Trophoblast cell (in vitro differentiated cells and primary cell): ENCODE measurements at regions not wholly inside any gene's neighbourhood (a gene's known extent, or its start where the extent isn't known, plus 50 kb on each side); places are given as distances from the start of the nearest gene placed in this dataset.

Source experiments
- DNase-seq, 2 donors: peaks; one replicate each; pipeline ENCODE4 v3.0.0-alpha.2; 2016
- H2AFZ ChIP-seq: 2 replicates; pipeline ENCODE4 v1.6.1; 2013; ENCODE audit warnings: low read length, moderate library complexity, mild to moderate bottlenecking; ENCODE audit not compliant: insufficient read depth, poor library complexity
- H2AK5ac ChIP-seq: 2 replicates; pipeline ENCODE4 v1.6.1; 2013; ENCODE audit warnings: mild to moderate bottlenecking, low read length
- H2BK120ac ChIP-seq: 2 replicates; pipeline ENCODE4 v1.6.1; 2013; ENCODE audit warnings: low read length, mild to moderate bottlenecking, moderate library complexity; ENCODE audit not compliant: insufficient read depth, poor library complexity
- H2BK12ac ChIP-seq: 2 replicates; pipeline ENCODE4 v1.6.1; 2013; ENCODE audit warnings: mild to moderate bottlenecking, low read length, moderate library complexity
- H2BK5ac ChIP-seq: 2 replicates; pipeline ENCODE4 v1.6.1; 2013; ENCODE audit warnings: low read length, low read depth, moderate library complexity, mild to moderate bottlenecking; ENCODE audit not compliant: poor library complexity
- H3K14ac ChIP-seq: 2 replicates; pipeline ENCODE4 v1.6.1; 2013; ENCODE audit warnings: mild to moderate bottlenecking, low read length
- H3K18ac ChIP-seq: 2 replicates; pipeline ENCODE4 v1.6.1; 2013; ENCODE audit warnings: mild to moderate bottlenecking, low read length
- H3K23ac ChIP-seq: 2 replicates; pipeline ENCODE4 v1.6.1; 2013; ENCODE audit warnings: low read length
- H3K27ac ChIP-seq: 2 replicates; pipeline ENCODE4 v1.5.1; 2013; ENCODE audit warnings: low read depth, mild to moderate bottlenecking, inconsistent platforms, low read length, moderate library complexity
- H3K27me3 ChIP-seq: 2 replicates; pipeline ENCODE4 v1.6.1; 2013; ENCODE audit warnings: inconsistent platforms, mild to moderate bottlenecking, low read length, moderate library complexity; ENCODE audit not compliant: insufficient read depth
- H3K36me3 ChIP-seq, 2 experiments: 1 replicate in 1 of 2; 2 replicates in 1 of 2; pipeline ENCODE4 v1.6.1; 2013; ENCODE audit warnings: low read length in 2 of 2, mild to moderate bottlenecking in 2 of 2, moderate library complexity in 1 of 2; ENCODE audit not compliant: insufficient read depth in 2 of 2, control insufficient read depth in 1 of 2
- H3K4ac ChIP-seq: 2 replicates; pipeline ENCODE4 v1.6.1; 2013; ENCODE audit warnings: low read depth, mild to moderate bottlenecking, low read length, moderate library complexity
- H3K4me1 ChIP-seq, 2 experiments: 1 replicate in 1 of 2; 2 replicates in 1 of 2; pipeline ENCODE4 v1.6.1; 2013; ENCODE audit warnings: low read length in 2 of 2, mild to moderate bottlenecking in 2 of 2, moderate library complexity in 1 of 2; ENCODE audit not compliant: insufficient read depth in 2 of 2, control insufficient read depth in 1 of 2
- H3K4me2 ChIP-seq: 2 replicates; pipeline ENCODE4 v1.6.1; 2013; ENCODE audit warnings: inconsistent platforms, mild to moderate bottlenecking, low read length, moderate library complexity
- H3K4me3 ChIP-seq: 2 replicates; pipeline ENCODE4 v1.5.1; 2013; ENCODE audit warnings: mild to moderate bottlenecking, low read depth, low read length, inconsistent platforms
- H3K79me1 ChIP-seq: one replicate; pipeline ENCODE4 v1.6.1; 2013; ENCODE audit warnings: low read length
- H3K79me2 ChIP-seq: 2 replicates; pipeline ENCODE4 v1.6.1; 2013; ENCODE audit warnings: low read length, mild to moderate bottlenecking; ENCODE audit not compliant: control insufficient read depth, insufficient read depth, poor library complexity
- H3K9ac ChIP-seq: 2 replicates; pipeline ENCODE4 v1.6.1; 2013; ENCODE audit warnings: mild to moderate bottlenecking, low read length
- H3K9me3 ChIP-seq: 2 replicates; pipeline ENCODE4 v1.6.1; 2013; ENCODE audit warnings: low read depth, mild to moderate bottlenecking, control low read depth, inconsistent platforms, low read length; ENCODE audit not compliant: insufficient read depth
- H4K12ac ChIP-seq: 2 replicates; pipeline ENCODE4 v1.6.1; 2013; ENCODE audit warnings: low read depth, mild to moderate bottlenecking, low read length, moderate library complexity
- H4K8ac ChIP-seq: 2 replicates; pipeline ENCODE4 v1.6.1; 2013; ENCODE audit warnings: low read depth, mild to moderate bottlenecking, low read length, moderate library complexity
- H4K91ac ChIP-seq: one replicate; pipeline ENCODE4 v1.6.1; 2013; ENCODE audit warnings: low read depth, mild to moderate bottlenecking, low read length, moderate library complexity
- WGBS: extraction: QIAGEN DNeasy Blood & Tissue Kit; methylation state at CpG from one replicate; pipeline ENCODE4 v1.1.7; 2013; ENCODE audit warnings: missing lambda C conversion rate; ENCODE audit not compliant: insufficient read length, insufficient coverage; ENCODE audit errors: extremely low coverage; 5-methylcytosine and 5-hydroxymethylcytosine counted together

GRCh38 chr11:19311308-19312030 is 70.7 kb upstream of the E2F8 start:
- Histone ChIP-seq H4K12ac (no peak overlapping the region), H3K9me3 (no peaks in the 10 kb centered on the region), H3K4ac (no peak overlapping the region), H3K4me2 (no peak overlapping the region), H4K8ac (no peak overlapping the region), H3K14ac (no peak overlapping the region), H2BK5ac (no peak overlapping the region), H3K18ac (no peak overlapping the region), H2AFZ (no peak overlapping the region), H2BK12ac (no peak overlapping the region), H3K9ac (no peak overlapping the region), H3K36me3 (no peaks in the 10 kb centered on the region), H3K27ac (no peak overlapping the region), H2BK120ac (no peak overlapping the region), H3K23ac (no peak overlapping the region), H2AK5ac (no peak overlapping the region), H3K79me1 (no peaks in the 10 kb centered on the region), H4K91ac (no peak overlapping the region), H3K79me2 (no peaks in the 10 kb centered on the region), H3K27me3 (no peaks in the 10 kb centered on the region), H3K4me1 (no peaks in the 10 kb centered on the region), H3K4me3 (no peak overlapping the region)
- DNase-seq = peak; percentile 29 to 80
- no CpG with 5 or more reads among the region's 3 CpGs for WGBS

GRCh38 chr11:19307498-19307897 is 66.8 kb upstream of the E2F8 start:
- no peaks in the 10 kb centered on the region for H3K27me3 ChIP-seq
- H3K23ac ChIP-seq = peak overlapping the region; percentile 21
- no CpG with 5 or more reads among the region's 6 CpGs for WGBS
- H3K9me3 ChIP-seq = no peaks in the 10 kb centered on the region
- H4K12ac ChIP-seq = no peak overlapping the region
- no peak overlapping the region for H3K9ac ChIP-seq
- H3K4ac ChIP-seq = no peak overlapping the region
- no peaks in the 10 kb centered on the region for H3K79me2 ChIP-seq
- no peak overlapping the region for H3K14ac ChIP-seq
- no peak for DNase-seq
- H3K27ac ChIP-seq = no peak overlapping the region
- H2BK12ac ChIP-seq = no peak overlapping the region
- no peak overlapping the region for H3K18ac ChIP-seq
- H2BK5ac ChIP-seq = no peak overlapping the region
- no peak overlapping the region for H4K8ac ChIP-seq
- H3K36me3 ChIP-seq = no peaks in the 10 kb centered on the region
- no peaks in the 10 kb centered on the region for H3K4me1 ChIP-seq
- H3K4me3 ChIP-seq = no peak overlapping the region
- H2AFZ ChIP-seq = no peak overlapping the region
- H3K4me2 ChIP-seq = no peak overlapping the region
- H2BK120ac ChIP-seq = no peak overlapping the region
- H2AK5ac ChIP-seq = no peak overlapping the region
- H4K91ac ChIP-seq = no peak overlapping the region
- no peaks in the 10 kb centered on the region for H3K79me1 ChIP-seq

- Histone ChIP-seq H3K27ac (no peak overlapping the region), H3K9ac (no peak overlapping the region), H4K12ac (no peak overlapping the region), H3K4ac (no peak overlapping the region), H3K9me3 (no peaks in the 10 kb centered on the region), H2BK120ac (no peak overlapping the region), H3K27me3 (no peaks in the 10 kb centered on the region), H3K18ac (no peak overlapping the region), H3K4me1 (no peaks in the 10 kb centered on the region), H3K4me3 (no peak overlapping the region), H3K4me2 (no peak overlapping the region), H2BK5ac (no peak overlapping the region), H2BK12ac (no peak overlapping the region), H4K91ac (no peak overlapping the region), H3K14ac (no peak overlapping the region), H2AFZ (no peak overlapping the region), H3K79me2 (no peaks in the 10 kb centered on the region), H3K23ac (no peak overlapping the region), H4K8ac (no peak overlapping the region), H3K79me1 (no peaks in the 10 kb centered on the region), H2AK5ac (no peak overlapping the region), H3K36me3 (no peaks in the 10 kb centered on the region)
- no peak for DNase-seq
- WGBS = no CpG with 5 or more reads among the region's 9 CpGs
These were observed 65.6 kb upstream of the E2F8 start for GRCh38 chr11:19306179-19306944.

- H2BK5ac ChIP-seq = no peak overlapping the region
- H2AFZ ChIP-seq = no peak overlapping the region
- H3K18ac ChIP-seq = no peak overlapping the region
- H3K23ac ChIP-seq = no peak overlapping the region
- H3K4me3 ChIP-seq = no peak overlapping the region
- no peak overlapping the region for H3K4me2 ChIP-seq
- no peaks in the 10 kb centered on the region for H3K79me1 ChIP-seq
- H3K27ac ChIP-seq = no peak overlapping the region
- no peak for DNase-seq
- WGBS = no CpG with 5 or more reads among the region's 1 CpG
- peaks cover 0 to 1% of the 10 kb centered on the region in 2 experiments for H3K4me1 ChIP-seq
- H4K91ac ChIP-seq = no peak overlapping the region
- H3K4ac ChIP-seq = no peak overlapping the region
- no peak overlapping the region for H2AK5ac ChIP-seq
- H2BK12ac ChIP-seq = no peak overlapping the region
- no peaks in the 10 kb centered on the region for H3K27me3 ChIP-seq
- no peaks in the 10 kb centered on the region for H3K79me2 ChIP-seq
- no peaks in the 10 kb centered on the region for H3K9me3 ChIP-seq
- H4K8ac ChIP-seq = no peak overlapping the region
- H3K9ac ChIP-seq = no peak overlapping the region
- H3K36me3 ChIP-seq = no peaks in the 10 kb centered on the region
- H4K12ac ChIP-seq = no peak overlapping the region
- H3K14ac ChIP-seq = no peak overlapping the region
- no peak overlapping the region for H2BK120ac ChIP-seq
These were observed 60.6 kb upstream of the E2F8 start for GRCh38 chr11:19301361-19301760.
